22Rv1 (cell line): ENCODE measurements at regions not wholly inside any gene's neighbourhood (a gene's known extent, or its start where the extent isn't known, plus 50 kb on each side); places are given as distances from the start of the nearest gene placed in this dataset.

Experiments used
- ZFX ChIP-seq: fragments of 450-650 bp; IDR thresholded peaks from 2 replicates; pipeline ENCODE4 v1.6.1; 2017; ENCODE audit warnings: antibody characterized with exemption, borderline replicate concordance
- TF ChIP-seq, protein P1 (sequence below): fragments of 450-650 bp; IDR thresholded peaks from 2 replicates; pipeline ENCODE4 v1.5.1; 2017; ENCODE audit warnings: mild to moderate bottlenecking

DNA sequence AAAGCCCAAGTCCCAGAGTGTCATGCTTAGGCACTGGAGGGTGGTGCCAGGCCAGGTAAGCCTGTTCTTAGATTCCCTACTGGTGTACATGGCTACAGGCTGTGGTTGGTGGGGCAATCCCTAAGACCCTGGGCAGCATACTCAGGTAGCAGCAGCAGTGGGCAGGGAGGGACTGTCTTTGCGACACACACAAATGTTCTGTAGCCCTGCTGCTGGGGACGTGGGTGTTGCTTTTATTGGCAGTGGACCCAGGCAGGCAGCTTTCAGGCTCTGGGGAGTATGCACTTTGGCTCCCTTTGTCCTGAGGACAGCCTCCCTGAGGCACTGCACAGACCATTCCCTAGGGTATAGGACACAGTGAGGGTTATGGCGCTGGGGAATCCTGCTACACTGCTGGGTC lies 137.1 kb upstream of the ADAMTS19 start:
- TF ChIP-seq, protein P1, sequence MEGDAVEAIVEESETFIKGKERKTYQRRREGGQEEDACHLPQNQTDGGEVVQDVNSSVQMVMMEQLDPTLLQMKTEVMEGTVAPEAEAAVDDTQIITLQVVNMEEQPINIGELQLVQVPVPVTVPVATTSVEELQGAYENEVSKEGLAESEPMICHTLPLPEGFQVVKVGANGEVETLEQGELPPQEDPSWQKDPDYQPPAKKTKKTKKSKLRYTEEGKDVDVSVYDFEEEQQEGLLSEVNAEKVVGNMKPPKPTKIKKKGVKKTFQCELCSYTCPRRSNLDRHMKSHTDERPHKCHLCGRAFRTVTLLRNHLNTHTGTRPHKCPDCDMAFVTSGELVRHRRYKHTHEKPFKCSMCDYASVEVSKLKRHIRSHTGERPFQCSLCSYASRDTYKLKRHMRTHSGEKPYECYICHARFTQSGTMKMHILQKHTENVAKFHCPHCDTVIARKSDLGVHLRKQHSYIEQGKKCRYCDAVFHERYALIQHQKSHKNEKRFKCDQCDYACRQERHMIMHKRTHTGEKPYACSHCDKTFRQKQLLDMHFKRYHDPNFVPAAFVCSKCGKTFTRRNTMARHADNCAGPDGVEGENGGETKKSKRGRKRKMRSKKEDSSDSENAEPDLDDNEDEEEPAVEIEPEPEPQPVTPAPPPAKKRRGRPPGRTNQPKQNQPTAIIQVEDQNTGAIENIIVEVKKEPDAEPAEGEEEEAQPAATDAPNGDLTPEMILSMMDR, result no peak
- no peak for TF ChIP-seq ZFX
